ENCODE measurements at regions not wholly inside any gene's neighbourhood (a gene's known extent, or its start where the extent isn't known, plus 50 kb on each side); places are given as distances from the start of the nearest gene placed in this dataset.
A peak's percentile ranks its signal among the peaks of the same experiment; 100 is the strongest.
"Not testable (repeated sequence)": the region's sequence is repeated elsewhere in the genome, so short reads cannot be mapped to it uniquely, and the experiment has no call there.

DNA sequence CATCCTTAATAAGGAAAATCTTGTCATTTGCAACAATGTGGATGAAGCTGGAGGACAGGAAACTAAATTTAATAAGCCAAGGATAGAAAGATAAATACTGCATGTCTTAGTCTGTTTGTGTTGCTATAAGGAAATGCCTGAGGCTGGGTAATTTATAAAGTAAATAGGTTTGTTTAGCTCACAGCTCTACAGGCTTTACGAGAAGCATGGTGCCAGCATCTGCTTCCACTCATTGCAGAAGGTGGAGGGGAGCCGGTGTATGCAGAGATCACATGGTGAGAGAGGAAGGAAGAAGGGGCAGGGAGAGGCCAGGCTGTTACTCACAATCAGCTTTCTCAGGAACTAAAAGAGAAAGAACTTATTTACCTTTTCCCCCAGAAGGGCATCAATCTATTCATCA, 118.9 kb upstream of the SMLR1 start:
- DNase-seq (ENCODE audit: low spot score), result no peak
- no peak overlapping the region for H2BK120ac ChIP-seq (ENCODE audit: low read depth, low read length)
- no peaks in the 10 kb centered on the region for H3K9me3 ChIP-seq (replicated peaks in 1 of 2; ENCODE audit: control insufficient read depth in 2 of 2, insufficient read depth in 1 of 2, low read depth in 1 of 2, low read length in 2 of 2)
- no peak overlapping the region for H3K18ac ChIP-seq (ENCODE audit: low read length)
- peaks cover 3 to 5% of the 10 kb centered on the region in 2 donors for H3K4me1 ChIP-seq (ENCODE audit: control insufficient read depth in 2 of 2, insufficient read depth in 1 of 2, low read depth in 1 of 2, low read length in 2 of 2)
- no peak overlapping the region for H3K9ac ChIP-seq (ENCODE audit: low read depth, low read length, poor library complexity)
- H4K91ac ChIP-seq (ENCODE audit: low read depth, low read length, poor library complexity), result no peak overlapping the region
- no peak overlapping the region for H3K23ac ChIP-seq (ENCODE audit: low read depth, low read length, poor library complexity)
- H3K27me3 ChIP-seq (ENCODE audit: control insufficient read depth in 3 of 3, insufficient read depth in 3 of 3, low read depth in 1 of 3, low read length in 3 of 3), result no peaks in the 10 kb centered on the region
- H3K4me2 ChIP-seq (ENCODE audit: insufficient read depth, low read length, poor library complexity, severe bottlenecking), result no peak overlapping the region
- no peak overlapping the region for H3K14ac ChIP-seq (ENCODE audit: low read length)
- H3K79me1 ChIP-seq (ENCODE audit: low read depth, low read length), result no peaks in the 10 kb centered on the region
- no peak overlapping the region for H2AK5ac ChIP-seq (ENCODE audit: low read depth, low read length)
- H4K8ac ChIP-seq (ENCODE audit: low read depth, low read length), result no peak overlapping the region
- H2AFZ ChIP-seq (ENCODE audit: low read length), result peak overlapping the region; percentile 49
- no CpG with 5 or more reads among the region's 2 CpGs for WGBS, 2 donors (ENCODE audit: extremely low coverage in 2 of 2, insufficient read length in 2 of 2, insufficient replicate concordance in 1 of 2)
- no peaks in the 10 kb centered on the region for H3K36me3 ChIP-seq (replicated peaks in 1 of 2; ENCODE audit: control insufficient read depth in 2 of 2, insufficient read depth in 2 of 2, low read length in 2 of 2)
- H3K4me3 ChIP-seq (ENCODE audit: low read length in 2 of 2), result no peak overlapping the region
- H2BK12ac ChIP-seq (ENCODE audit: low read length), result no peak overlapping the region
- H2BK15ac ChIP-seq (ENCODE audit: low read length), result no peak overlapping the region
- H2BK5ac ChIP-seq (ENCODE audit: low read length), result no peak overlapping the region
- no peak overlapping the region for H3K27ac ChIP-seq (replicated peaks; ENCODE audit: low read length)
- no peak overlapping the region for H3K4ac ChIP-seq (ENCODE audit: low read length)

DNA sequence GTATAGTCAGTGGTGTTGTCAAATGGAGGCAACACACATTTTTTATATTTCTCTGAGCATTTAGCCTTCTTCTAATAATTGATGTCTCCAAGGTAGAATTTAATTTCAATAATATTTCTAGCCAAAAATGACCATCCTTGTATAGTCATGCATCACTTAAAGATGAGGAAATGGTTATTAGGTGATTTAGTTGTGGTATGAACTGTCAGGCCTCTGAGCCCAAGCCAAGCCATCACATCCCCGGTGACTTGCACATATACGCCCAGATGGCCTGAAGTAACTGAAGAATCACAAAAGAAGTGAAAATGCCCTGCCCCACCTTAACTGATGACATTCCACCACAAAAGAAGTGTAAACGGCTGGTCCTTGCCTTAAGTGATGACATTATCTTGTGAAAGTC, 115.6 kb upstream of the SMLR1 start:
- H3K4me3 ChIP-seq (ENCODE audit: low read length in 2 of 2); H3K23ac ChIP-seq (ENCODE audit: low read depth, low read length, poor library complexity); H3K4me2 ChIP-seq (ENCODE audit: insufficient read depth, low read length, poor library complexity, severe bottlenecking); H4K8ac ChIP-seq (ENCODE audit: low read depth, low read length); H3K14ac ChIP-seq (ENCODE audit: low read length); H3K4ac ChIP-seq (ENCODE audit: low read length); H2BK15ac ChIP-seq (ENCODE audit: low read length); H4K91ac ChIP-seq (ENCODE audit: low read depth, low read length, poor library complexity); H3K9ac ChIP-seq (ENCODE audit: low read depth, low read length, poor library complexity); DNase-seq (ENCODE audit: low spot score); H3K27me3 ChIP-seq (ENCODE audit: control insufficient read depth in 3 of 3, insufficient read depth in 3 of 3, low read depth in 1 of 3, low read length in 3 of 3); H2BK120ac ChIP-seq (ENCODE audit: low read depth, low read length); H2AK5ac ChIP-seq (ENCODE audit: low read depth, low read length); H3K4me1 ChIP-seq (ENCODE audit: control insufficient read depth in 2 of 2, insufficient read depth in 1 of 2, low read depth in 1 of 2, low read length in 2 of 2); H3K27ac ChIP-seq (replicated peaks; ENCODE audit: low read length); H3K18ac ChIP-seq (ENCODE audit: low read length); H3K79me1 ChIP-seq (ENCODE audit: low read depth, low read length); H3K9me3 ChIP-seq (replicated peaks in 1 of 2; ENCODE audit: control insufficient read depth in 2 of 2, insufficient read depth in 1 of 2, low read depth in 1 of 2, low read length in 2 of 2); H2AFZ ChIP-seq (ENCODE audit: low read length); H2BK5ac ChIP-seq (ENCODE audit: low read length); H2BK12ac ChIP-seq (ENCODE audit: low read length); H3K36me3 ChIP-seq (replicated peaks in 1 of 2; ENCODE audit: control insufficient read depth in 2 of 2, insufficient read depth in 2 of 2, low read length in 2 of 2): not testable (repeated sequence)
- WGBS, 2 donors (ENCODE audit: extremely low coverage in 2 of 2, insufficient read length in 2 of 2, insufficient replicate concordance in 1 of 2), result no CpG with 5 or more reads among the region's 3 CpGs

DNA sequence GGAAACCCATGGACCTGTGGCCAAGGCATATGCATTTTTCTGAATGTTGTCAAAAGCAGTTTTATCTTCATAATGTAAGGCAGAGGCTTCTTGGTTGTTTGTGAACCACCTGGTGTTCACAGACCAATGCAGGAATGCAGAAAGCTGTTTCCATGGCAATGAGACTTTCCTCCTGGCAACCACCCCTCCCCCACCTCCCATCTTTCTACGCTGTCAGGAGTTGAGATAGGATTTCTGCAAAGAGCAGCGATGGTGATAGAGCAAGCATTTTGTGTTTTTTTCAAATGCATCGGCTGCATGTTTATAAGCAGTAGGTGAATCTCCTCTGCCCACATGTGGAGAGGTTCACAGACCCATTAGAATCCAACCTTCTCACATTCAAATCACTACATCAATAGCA, 114.1 kb upstream of the SMLR1 start:
- H3K4me3 ChIP-seq (ENCODE audit: low read length in 2 of 2), result no peak overlapping the region
- H3K14ac ChIP-seq (ENCODE audit: low read length), result no peak overlapping the region
- H2BK5ac ChIP-seq (ENCODE audit: low read length), result peak overlapping the region; percentile 27
- no peak overlapping the region for H4K91ac ChIP-seq (ENCODE audit: low read depth, low read length, poor library complexity)
- no peaks in the 10 kb centered on the region for H3K27me3 ChIP-seq (ENCODE audit: control insufficient read depth in 3 of 3, insufficient read depth in 3 of 3, low read depth in 1 of 3, low read length in 3 of 3)
- no peak overlapping the region for H3K4ac ChIP-seq (ENCODE audit: low read length)
- H3K4me1 ChIP-seq (ENCODE audit: control insufficient read depth in 2 of 2, insufficient read depth in 1 of 2, low read depth in 1 of 2, low read length in 2 of 2), result peaks cover 8 to 10% of the 10 kb centered on the region in 2 donors
- peak overlapping the region; percentile 59 for H2AFZ ChIP-seq (ENCODE audit: low read length)
- H2BK15ac ChIP-seq (ENCODE audit: low read length), result no peak overlapping the region
- H3K36me3 ChIP-seq (replicated peaks in 1 of 2; ENCODE audit: control insufficient read depth in 2 of 2, insufficient read depth in 2 of 2, low read length in 2 of 2), result no peaks in the 10 kb centered on the region
- WGBS, 2 donors (ENCODE audit: extremely low coverage in 2 of 2, insufficient read length in 2 of 2, insufficient replicate concordance in 1 of 2), result no CpG with 5 or more reads among the region's 3 CpGs
- H3K9me3 ChIP-seq (replicated peaks in 1 of 2; ENCODE audit: control insufficient read depth in 2 of 2, insufficient read depth in 1 of 2, low read depth in 1 of 2, low read length in 2 of 2), result peaks cover 0 to 2% of the 10 kb centered on the region in 2 donors
- H2BK12ac ChIP-seq (ENCODE audit: low read length), result no peak overlapping the region
- peak; percentile 65 for DNase-seq (ENCODE audit: low spot score)
- H3K18ac ChIP-seq (ENCODE audit: low read length), result no peak overlapping the region
- no peak overlapping the region for H3K27ac ChIP-seq (replicated peaks; ENCODE audit: low read length)
- H4K8ac ChIP-seq (ENCODE audit: low read depth, low read length), result no peak overlapping the region
- H3K79me1 ChIP-seq (ENCODE audit: low read depth, low read length), result no peaks in the 10 kb centered on the region
- H2AK5ac ChIP-seq (ENCODE audit: low read depth, low read length), result no peak overlapping the region
- no peak overlapping the region for H3K9ac ChIP-seq (ENCODE audit: low read depth, low read length, poor library complexity)
- no peak overlapping the region for H3K4me2 ChIP-seq (ENCODE audit: insufficient read depth, low read length, poor library complexity, severe bottlenecking)
- no peak overlapping the region for H2BK120ac ChIP-seq (ENCODE audit: low read depth, low read length)
- H3K23ac ChIP-seq (ENCODE audit: low read depth, low read length, poor library complexity), result no peak overlapping the region

DNA sequence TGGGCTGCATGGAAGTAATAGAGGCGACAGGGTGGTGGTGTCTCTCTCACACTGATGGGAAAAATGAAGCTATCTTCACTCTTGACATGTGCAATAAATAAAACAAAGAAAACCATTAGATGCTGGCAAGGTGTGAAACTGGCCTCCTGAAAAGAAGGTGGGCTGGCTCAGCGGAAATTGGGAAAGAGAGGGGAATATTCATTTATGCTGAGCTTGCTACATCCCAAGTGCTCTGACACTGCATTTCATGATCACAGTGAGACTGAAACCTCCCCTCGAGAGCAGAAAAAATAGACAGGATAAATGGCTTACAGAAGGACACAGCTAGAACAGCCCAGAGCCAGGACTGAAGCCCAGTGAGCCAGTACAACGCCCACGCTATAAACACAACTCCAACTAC, 112.1 kb upstream of the SMLR1 start:
- Histone ChIP-seq H3K14ac (ENCODE audit: low read length) (no peak overlapping the region), H2AFZ (ENCODE audit: low read length) (no peak overlapping the region), H3K18ac (ENCODE audit: low read length) (no peak overlapping the region), H3K9ac (ENCODE audit: low read depth, low read length, poor library complexity) (no peak overlapping the region), H3K23ac (ENCODE audit: low read depth, low read length, poor library complexity) (no peak overlapping the region), H2BK12ac (ENCODE audit: low read length) (no peak overlapping the region), H3K79me1 (ENCODE audit: low read depth, low read length) (no peaks in the 10 kb centered on the region), H4K8ac (ENCODE audit: low read depth, low read length) (no peak overlapping the region), H3K4me2 (ENCODE audit: insufficient read depth, low read length, poor library complexity, severe bottlenecking) (no peak overlapping the region), H3K27me3 (ENCODE audit: control insufficient read depth in 3 of 3, insufficient read depth in 3 of 3, low read depth in 1 of 3, low read length in 3 of 3) (no peaks in the 10 kb centered on the region), H3K4me3 (ENCODE audit: low read length in 2 of 2) (no peak overlapping the region), H2BK120ac (ENCODE audit: low read depth, low read length) (no peak overlapping the region), H3K4me1 (ENCODE audit: control insufficient read depth in 2 of 2, insufficient read depth in 1 of 2, low read depth in 1 of 2, low read length in 2 of 2) (peaks cover 8% of the 10 kb centered on the region in 2 donors), H2AK5ac (ENCODE audit: low read depth, low read length) (no peak overlapping the region), H2BK15ac (ENCODE audit: low read length) (no peak overlapping the region), H2BK5ac (ENCODE audit: low read length) (no peak overlapping the region), H4K91ac (ENCODE audit: low read depth, low read length, poor library complexity) (no peak overlapping the region), H3K9me3 (replicated peaks in 1 of 2; ENCODE audit: control insufficient read depth in 2 of 2, insufficient read depth in 1 of 2, low read depth in 1 of 2, low read length in 2 of 2) (peaks cover 0 to 2% of the 10 kb centered on the region in 2 donors), H3K4ac (ENCODE audit: low read length) (no peak overlapping the region), H3K36me3 (replicated peaks in 1 of 2; ENCODE audit: control insufficient read depth in 2 of 2, insufficient read depth in 2 of 2, low read length in 2 of 2) (no peaks in the 10 kb centered on the region), H3K27ac (replicated peaks; ENCODE audit: low read length) (no peak overlapping the region)
- WGBS, 2 donors (ENCODE audit: extremely low coverage in 2 of 2, insufficient read length in 2 of 2, insufficient replicate concordance in 1 of 2), result no CpG with 5 or more reads among the region's 5 CpGs
- no peak for DNase-seq (ENCODE audit: low spot score)
